ENCODE measurements at regions not wholly inside any gene's neighbourhood (a gene's known extent, or its start where the extent isn't known, plus 50 kb on each side); places are given as distances from the start of the nearest gene placed in this dataset.

DNA sequence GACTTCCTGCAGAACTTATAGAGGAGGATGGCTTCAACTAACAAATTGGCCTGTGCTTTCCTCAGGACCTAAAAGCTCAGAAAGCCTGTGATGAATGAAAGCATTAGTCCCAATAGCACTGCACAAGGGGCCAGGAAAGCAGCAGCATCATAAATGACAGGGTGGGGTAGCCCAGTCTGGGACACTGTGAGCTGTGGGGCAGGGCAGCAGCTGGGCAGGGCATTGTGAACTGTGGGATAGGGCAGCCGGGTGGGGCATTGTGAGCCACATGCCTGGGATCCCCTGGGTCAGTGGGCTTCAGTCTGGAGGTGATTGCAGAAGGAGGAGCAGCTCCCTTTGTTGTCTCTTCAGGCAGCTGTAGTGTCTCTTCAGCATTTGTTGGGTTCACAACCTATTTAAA is 1276.8 kb downstream of the UQCRFS1 start:
- H3K4me1 ChIP-seq = no peaks in the 10 kb centered on the region
- 77% methylated on average over 1 of the region's 1 CpG for WGBS, 2 donors
- intact Hi-C loops (cut with DNase I) = no loop called here
- ATAC-seq (no peak), DNase-seq (no peak)
- no peak overlapping the region for H3K4me3 ChIP-seq
- peaks cover 0 to 12% (median 0%) of the 10 kb centered on the region in 7 donors for H3K27me3 ChIP-seq
- H3K9me3 ChIP-seq = no peaks in the 10 kb centered on the region
- H3K36me3 ChIP-seq = no peaks in the 10 kb centered on the region
- TF ChIP-seq, protein P1, sequence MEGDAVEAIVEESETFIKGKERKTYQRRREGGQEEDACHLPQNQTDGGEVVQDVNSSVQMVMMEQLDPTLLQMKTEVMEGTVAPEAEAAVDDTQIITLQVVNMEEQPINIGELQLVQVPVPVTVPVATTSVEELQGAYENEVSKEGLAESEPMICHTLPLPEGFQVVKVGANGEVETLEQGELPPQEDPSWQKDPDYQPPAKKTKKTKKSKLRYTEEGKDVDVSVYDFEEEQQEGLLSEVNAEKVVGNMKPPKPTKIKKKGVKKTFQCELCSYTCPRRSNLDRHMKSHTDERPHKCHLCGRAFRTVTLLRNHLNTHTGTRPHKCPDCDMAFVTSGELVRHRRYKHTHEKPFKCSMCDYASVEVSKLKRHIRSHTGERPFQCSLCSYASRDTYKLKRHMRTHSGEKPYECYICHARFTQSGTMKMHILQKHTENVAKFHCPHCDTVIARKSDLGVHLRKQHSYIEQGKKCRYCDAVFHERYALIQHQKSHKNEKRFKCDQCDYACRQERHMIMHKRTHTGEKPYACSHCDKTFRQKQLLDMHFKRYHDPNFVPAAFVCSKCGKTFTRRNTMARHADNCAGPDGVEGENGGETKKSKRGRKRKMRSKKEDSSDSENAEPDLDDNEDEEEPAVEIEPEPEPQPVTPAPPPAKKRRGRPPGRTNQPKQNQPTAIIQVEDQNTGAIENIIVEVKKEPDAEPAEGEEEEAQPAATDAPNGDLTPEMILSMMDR (IDR thresholded peaks at IDR 0.05) = no peak
- H3K27ac ChIP-seq = no peak overlapping the region

DNA sequence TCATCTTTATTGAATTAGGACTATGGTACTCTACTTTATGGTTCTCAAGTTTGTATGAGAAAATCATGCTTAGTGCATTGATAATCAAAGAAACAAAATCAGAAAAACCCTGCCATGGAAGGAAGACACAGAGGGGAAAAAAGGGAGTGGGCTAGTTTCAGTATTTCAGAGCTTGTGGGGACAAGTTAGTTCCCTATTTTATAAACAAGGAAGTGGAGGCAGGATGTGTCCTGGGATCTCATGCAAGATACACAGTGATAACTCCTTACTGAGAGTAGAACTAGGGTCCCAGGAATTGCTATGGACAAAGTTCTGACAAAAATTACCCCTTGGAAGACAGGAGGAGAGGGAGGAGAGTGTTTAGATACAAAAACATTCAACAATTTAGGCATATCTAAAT is 1277.3 kb downstream of the UQCRFS1 start:
- no peak overlapping the region for H3K4me3 ChIP-seq
- no peak for DNase-seq
- intact Hi-C loops (cut with DNase I) = no loop called here
- no peak overlapping the region for H3K27ac ChIP-seq
- H3K36me3 ChIP-seq = no peaks in the 10 kb centered on the region
- no peak for ATAC-seq
- TF ChIP-seq, protein P1 (IDR thresholded peaks at IDR 0.05) = no peak
- H3K4me1 ChIP-seq = no peaks in the 10 kb centered on the region
- peaks cover 0 to 12% (median 0%) of the 10 kb centered on the region in 7 donors for H3K27me3 ChIP-seq
- no peaks in the 10 kb centered on the region for H3K9me3 ChIP-seq

DNA sequence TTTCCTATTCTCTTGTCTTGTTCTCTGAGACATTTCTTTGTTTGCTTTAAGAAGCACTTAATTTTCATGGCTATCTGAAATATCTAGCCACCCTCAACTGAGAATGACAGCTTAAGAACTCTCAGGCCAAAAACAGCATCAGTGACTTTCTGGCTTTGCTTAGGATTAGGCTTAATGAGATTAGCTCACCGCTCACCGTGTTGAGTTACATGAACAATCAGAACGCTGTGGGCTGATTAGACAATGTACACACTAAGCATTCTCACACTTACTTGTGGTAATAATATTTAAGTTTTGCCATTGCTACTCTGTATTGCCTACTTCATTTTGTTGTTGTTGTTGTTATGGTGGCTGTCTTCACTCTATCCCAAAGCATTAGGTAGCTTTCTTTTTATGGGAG is 1283.6 kb downstream of the UQCRFS1 start:
- intact Hi-C loops (cut with DNase I) = no loop called here
- Histone ChIP-seq H3K4me1 (no peaks in the 10 kb centered on the region), H3K27ac (no peak overlapping the region), H3K4me3 (no peak overlapping the region), H3K27me3 (peaks cover 0 to 10% (median 0%) of the 10 kb centered on the region in 7 donors), H3K36me3 (no peaks in the 10 kb centered on the region), H3K9me3 (no peaks in the 10 kb centered on the region)
- TF ChIP-seq, protein P1 (IDR thresholded peaks at IDR 0.05) = no peak
- DNase-seq (no peak), ATAC-seq (no peak)
- 46 to 60% methylated on average over 3 of the region's 3 CpGs for WGBS, 2 donors

DNA sequence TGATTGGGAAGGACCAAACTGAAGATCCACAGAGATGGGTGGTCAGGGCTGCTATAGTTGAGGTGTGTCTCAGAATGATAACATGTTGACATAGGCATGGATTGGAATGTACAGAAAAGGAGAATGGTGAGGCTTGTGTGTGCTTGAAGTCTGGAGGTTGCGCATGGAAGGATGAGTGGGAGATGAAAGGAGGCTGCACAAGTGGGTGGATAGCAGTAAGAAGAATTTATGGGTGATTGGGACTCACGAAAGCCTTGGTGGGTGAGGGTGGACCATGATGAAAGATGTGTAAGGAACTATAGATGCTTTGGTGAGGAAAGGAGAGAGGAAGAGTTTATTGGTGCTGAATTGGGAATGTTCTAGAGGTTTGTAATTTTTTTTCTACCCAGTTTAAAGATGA is 1287.7 kb downstream of the UQCRFS1 start:
- TF ChIP-seq, protein P1 (IDR thresholded peaks at IDR 0.05) = no peak
- Histone ChIP-seq H3K4me3 (no peak overlapping the region), H3K27me3 (peaks cover 0 to 11% (median 0%) of the 10 kb centered on the region in 7 donors), H3K4me1 (no peaks in the 10 kb centered on the region), H3K9me3 (no peaks in the 10 kb centered on the region), H3K36me3 (no peaks in the 10 kb centered on the region), H3K27ac (no peak overlapping the region)
- intact Hi-C loops (cut with DNase I) = no loop called here
- 66 to 72% methylated on average over 2 of the region's 2 CpGs for WGBS, 2 donors
- no peak for DNase-seq
- no peak for ATAC-seq

GRCh38 chr19:27922970-27923369 is 1290.0 kb downstream of the UQCRFS1 start:
- 35 to 47% methylated on average over 3 of the region's 3 CpGs for WGBS, 2 donors

More at GRCh38 chr19:27922970-27923369, 1290.0 kb downstream of the UQCRFS1 start:
- H3K4me1 ChIP-seq = no peaks in the 10 kb centered on the region
- TF ChIP-seq, protein P1 (IDR thresholded peaks at IDR 0.05) = no peak
- no peak overlapping the region for H3K27ac ChIP-seq
- DNase-seq (no peak), ATAC-seq (no peak)
- H3K4me3 ChIP-seq = no peak overlapping the region
- no peaks in the 10 kb centered on the region for H3K9me3 ChIP-seq
- intact Hi-C loops (cut with DNase I) = no loop called here
- peaks cover 0 to 13% (median 0%) of the 10 kb centered on the region in 7 donors for H3K27me3 ChIP-seq
- H3K36me3 ChIP-seq = no peaks in the 10 kb centered on the region

All from heart right ventricle (tissue), 16 donors.